NCI-H446 (cell line): ENCODE measurements at regions not wholly inside any gene's neighbourhood (a gene's known extent, or its start where the extent isn't known, plus 50 kb on each side); places are given as distances from the start of the nearest gene placed in this dataset.

Experiments used
- DNase-seq, 2 experiments: peaks; one replicate each; lab custom pipeline; 2025; lab: John Stamatoyannopoulos, UW

DNA sequence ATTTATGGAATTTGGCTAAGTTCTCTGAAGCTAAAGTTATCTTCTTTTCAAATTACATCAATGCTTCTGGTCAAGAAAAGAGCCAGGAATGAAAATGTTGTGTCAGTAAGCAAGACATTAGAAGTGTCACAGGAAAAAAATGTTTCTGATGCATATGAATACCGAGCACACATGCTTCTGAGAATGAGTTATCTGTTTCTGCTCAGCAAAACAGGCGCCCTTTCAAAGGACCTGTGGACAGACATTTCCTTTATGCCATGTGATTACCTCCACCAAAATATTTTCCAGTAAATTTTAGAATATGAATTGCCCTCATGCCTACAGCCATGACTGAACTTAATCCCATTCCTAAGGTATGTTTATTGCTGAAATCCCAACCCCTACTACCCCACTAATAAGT, 55.4 kb upstream of the RNF180 start:
- DNase-seq: no peak

DNA sequence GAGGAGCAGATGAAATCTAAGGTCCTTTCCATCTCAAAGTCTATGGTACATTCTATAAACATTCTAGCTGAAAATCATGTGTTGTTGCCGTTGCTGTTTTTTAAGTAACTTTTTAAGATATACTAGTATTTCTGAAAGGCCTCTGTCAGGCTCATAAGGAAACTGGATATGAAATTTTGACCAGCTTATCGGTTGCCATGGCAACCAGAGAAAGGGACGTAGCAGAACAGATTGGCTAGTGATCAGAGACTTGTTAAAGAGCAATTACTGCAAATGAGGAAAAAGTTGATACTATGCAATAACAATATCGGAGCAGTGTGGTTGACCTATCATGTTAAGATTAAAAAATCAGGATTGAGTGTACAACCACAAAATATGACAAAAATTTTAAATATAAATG, 57.0 kb upstream of the RNF180 start:
- DNase-seq: no peak

DNA sequence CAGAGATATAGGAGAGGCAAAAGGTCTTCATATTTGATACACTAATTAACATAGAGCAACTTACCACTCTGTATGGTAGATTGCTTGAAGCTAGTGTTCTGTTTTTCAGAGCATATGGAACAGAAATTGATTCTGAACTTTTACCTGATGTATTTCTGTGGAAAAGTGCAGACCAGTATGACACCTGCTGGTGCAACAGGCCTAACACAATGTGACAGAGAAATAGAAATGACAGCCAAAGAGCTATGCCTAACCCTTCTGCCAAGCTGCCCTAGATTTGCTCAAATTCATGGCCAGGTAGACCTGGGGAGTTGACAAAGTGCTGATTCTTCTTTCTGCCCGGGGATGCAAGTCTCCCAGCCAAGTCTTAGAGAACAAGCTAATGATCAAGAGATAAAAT, 65.4 kb upstream of the RNF180 start:
- no peak for DNase-seq

DNA sequence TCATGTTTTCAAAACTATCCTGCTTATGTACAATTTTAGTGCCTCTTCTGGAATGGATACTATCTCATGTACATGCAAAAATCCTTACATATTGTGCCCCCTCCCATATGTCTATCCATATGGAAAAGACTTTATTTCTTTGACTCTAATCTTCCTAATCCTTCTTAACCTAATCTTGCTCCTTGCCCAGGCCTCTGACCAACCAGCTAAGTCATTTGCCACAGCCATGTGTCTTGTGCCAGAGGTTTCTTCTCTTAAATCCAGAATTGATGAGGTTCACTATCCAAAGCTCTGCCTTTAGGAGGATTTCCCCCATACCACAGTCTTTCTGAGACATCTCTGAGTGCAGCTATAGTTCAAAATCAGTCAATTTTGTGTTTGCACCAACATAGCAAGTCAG, 68.9 kb upstream of the RNF180 start:
- no peak for DNase-seq

DNA sequence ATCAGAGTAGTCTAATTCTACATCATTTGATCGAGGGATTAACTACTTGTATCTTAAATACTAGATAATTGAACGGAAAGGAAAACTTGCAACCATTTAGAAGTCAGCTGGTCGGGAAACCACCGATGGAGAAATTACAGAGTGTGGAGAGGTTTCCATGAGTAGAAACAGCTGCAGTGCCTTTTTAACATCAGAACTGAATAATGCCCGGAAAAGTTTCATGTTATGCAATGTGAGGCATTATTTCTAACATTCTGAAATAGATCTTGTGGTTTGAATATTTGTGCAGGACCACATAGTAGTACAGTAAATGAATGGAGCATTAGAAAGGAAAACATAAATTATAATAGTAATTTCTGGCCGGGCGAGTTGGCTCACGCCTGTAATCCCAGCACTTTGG, 88.1 kb upstream of the RNF180 start:
- no peak for DNase-seq

DNA sequence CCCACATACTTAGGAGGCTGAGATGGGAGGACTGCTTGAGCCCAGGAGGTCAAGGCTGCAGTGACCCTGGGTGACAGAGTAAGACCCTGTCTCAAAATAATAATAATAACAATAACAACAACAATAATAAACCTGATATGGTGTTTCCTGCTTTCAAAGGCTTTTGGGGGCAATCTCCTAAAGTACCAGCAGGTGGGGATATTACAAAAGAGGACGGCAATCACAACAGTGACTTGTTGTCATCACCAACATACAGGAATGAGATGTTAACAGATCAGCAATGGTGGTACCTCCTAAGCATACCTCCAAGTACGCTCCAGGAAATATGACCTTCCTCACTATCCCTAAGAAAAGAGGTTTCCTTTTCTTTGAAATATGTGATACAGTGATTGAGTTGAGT, 91.1 kb upstream of the RNF180 start:
- DNase-seq: peak; percentile 1 to 49

DNA sequence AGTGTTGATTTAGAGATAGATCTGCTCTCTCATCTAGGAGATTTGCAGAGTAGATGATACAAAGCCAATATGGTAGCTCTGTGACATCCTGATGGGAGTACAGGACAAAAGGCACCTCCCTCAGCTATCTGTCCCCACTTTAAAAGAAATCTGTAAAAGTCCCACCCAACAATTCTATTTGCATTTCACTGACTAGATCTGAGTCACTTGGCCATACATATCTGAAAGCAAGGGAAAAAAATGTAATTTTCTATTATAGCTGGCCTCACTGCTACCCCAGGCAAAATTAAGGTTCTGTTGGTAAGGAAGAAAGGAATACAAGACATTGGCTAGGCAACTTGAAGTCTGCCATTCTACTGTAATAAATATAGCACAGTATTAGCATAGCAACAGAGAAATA, 96.2 kb upstream of the RNF180 start:
- no peak for DNase-seq

DNA sequence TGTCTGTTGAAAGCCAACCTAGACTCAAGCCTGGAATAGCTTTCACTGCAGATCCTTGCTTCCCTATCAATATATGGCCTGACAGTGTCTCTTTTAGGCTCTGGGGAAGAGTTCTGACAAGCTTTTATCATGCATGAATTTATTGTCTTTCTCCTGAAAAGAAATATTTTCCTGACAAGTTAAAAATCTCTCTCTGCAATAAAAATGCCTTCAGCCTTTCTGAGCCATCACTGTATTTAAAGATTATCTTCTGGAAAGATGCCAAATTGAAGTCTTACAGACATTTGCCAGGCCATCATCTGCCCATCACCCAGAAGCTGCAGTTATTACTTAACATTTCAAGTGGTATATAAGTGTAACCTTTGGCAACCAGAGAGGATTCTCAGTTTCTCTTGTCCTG, 88.1 kb upstream of the HTR1A start:
- no peak for DNase-seq

DNA sequence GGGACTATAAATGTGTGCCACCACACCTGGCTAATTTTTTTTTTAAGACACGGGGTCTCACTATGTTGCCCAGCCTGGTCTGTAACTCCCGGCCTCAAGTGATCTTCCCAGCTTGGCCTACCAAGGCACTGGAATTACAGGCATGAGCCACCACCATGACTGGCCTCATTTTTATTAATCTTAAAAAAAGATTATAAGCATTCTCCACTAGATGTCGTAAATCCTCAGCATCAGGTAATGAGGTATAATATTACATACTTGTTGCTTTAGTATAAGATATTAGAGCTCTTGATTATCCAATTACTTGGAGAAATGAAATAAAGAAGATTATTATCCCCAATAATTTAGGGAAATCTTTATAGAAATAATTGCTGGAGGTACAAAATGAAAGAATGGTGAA, 78.2 kb upstream of the HTR1A start:
- no peak for DNase-seq

DNA sequence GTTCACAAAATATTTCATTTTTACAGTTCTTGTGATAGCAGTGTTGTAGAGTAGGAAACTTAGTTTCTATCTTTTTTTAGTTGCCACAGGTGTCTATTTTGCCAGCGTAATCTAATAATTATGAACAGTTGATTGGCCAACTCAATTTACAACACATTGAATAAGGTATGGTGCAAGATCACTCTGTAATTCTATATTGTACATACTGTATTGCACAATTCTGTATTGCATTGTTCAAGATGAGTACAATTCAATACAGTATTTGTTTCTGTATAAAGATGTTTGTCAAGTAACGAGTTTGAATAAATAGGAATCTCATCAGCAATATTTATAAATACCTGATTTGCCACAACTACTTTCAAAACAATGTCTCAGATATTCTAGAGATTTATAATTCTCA, 64.2 kb upstream of the HTR1A start:
- DNase-seq: no peak

DNA sequence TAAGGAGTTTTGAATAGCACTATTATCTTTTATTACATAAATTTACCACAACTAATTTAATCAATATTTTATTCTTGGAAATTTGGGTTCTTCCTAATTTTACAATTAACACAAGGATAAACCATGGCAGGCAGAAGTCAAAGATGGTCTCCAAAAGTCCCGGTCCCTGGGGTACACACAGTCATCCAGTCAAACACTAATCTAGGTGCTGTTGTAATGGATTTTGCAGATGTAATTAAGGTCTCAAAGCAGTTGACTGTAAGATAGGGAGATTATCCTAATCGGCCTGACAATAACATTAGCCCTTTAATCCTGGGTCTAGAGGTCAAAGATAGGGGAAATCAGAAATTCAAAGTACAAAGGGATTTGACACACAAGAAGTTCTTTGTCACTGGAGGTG, 57.5 kb upstream of the HTR1A start:
- no peak for DNase-seq

DNA sequence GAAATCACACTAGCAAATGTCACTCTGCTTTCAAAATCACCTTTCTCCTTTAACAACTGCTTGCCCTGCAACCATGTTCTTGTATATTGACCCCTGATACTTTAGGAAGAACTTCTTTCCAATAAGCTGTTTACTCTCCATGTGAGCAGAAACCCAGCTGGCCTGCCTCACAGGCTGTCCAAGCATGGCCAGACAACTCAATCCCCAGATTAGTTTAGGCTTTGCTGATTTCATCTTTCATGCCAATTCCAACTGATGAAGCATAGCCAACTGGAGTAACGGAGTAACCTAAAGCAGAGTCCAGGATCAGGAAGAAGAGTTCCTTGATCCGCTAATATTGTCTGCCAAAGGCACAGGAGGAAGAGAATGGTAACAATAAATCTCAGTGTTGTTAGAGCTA, 56.7 kb upstream of the HTR1A start:
- DNase-seq: peak in 1 of 2 experiments; percentile 17

DNA sequence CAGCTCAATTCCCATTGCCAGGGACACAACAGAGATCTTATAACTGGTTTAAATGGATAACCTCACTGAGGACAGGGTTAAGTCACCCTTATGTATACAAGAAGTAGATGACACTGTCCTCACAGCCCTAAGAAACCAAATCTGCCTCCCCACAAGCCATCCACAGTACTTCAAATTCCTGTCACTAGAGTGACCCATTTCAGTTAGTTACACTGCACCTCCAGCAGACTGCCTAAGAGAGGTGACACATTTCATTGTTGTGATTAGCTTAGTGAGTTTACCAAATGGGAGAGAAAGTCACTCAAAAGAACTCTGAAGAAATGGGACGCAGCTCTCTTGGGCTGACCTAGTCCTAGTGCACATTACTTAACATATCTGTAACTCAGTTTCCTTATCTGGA, 53.6 kb upstream of the HTR1A start:
- no peak for DNase-seq
